ENCODE measurements at regions not wholly inside any gene's neighbourhood (a gene's known extent, or its start where the extent isn't known, plus 50 kb on each side); places are given as distances from the start of the nearest gene placed in this dataset.

DNA sequence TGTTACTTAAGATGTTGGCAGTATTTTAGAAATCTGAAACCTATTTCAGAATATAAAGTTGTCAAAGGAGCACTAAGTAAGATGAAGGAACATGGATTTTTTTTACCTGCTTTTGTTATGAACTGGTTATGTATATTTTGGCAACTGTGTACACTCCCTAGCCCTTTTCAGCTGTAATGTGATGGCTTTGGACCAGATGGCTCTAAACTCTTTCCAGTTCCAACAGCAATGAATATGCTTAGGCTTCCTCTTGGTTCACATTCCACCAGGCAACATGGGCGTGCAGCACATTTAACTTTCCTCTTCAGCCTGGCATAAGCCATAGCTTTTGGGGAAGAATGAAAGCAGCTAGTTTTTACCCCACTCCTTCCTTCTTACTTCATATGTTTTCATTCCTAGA lies 95.6 kb upstream of the ADAMTS5 start:
- WGBS (ENCODE audit: extremely low coverage, insufficient coverage, insufficient read length), result no CpG with 5 or more reads among the region's 1 CpG
- no peak overlapping the region for H2AK5ac ChIP-seq (ENCODE audit: low read length)
- no peak overlapping the region for H3K4me3 ChIP-seq (ENCODE audit: low read depth, low read length)
- H3K36me3 ChIP-seq (ENCODE audit: control insufficient read depth in 1 of 2, insufficient read depth in 2 of 2, low read length in 2 of 2), result no peaks in the 10 kb centered on the region
- no peak overlapping the region for H2BK120ac ChIP-seq (ENCODE audit: insufficient read depth, low read length, poor library complexity)
- H4K12ac ChIP-seq (ENCODE audit: low read depth, low read length), result no peak overlapping the region
- H2AFZ ChIP-seq (ENCODE audit: insufficient read depth, low read length, poor library complexity), result no peak overlapping the region
- H4K91ac ChIP-seq (ENCODE audit: low read depth, low read length), result no peak overlapping the region
- no peak overlapping the region for H3K4ac ChIP-seq (ENCODE audit: low read depth, low read length)
- H3K23ac ChIP-seq (ENCODE audit: low read length), result no peak overlapping the region
- no peak for DNase-seq
- H3K14ac ChIP-seq (ENCODE audit: low read length), result no peak overlapping the region
- no peak overlapping the region for H3K18ac ChIP-seq (ENCODE audit: low read length)
- H2BK12ac ChIP-seq (ENCODE audit: low read length), result no peak overlapping the region
- no peak overlapping the region for H3K27ac ChIP-seq (ENCODE audit: low read depth, low read length)
- no peaks in the 10 kb centered on the region for H3K4me1 ChIP-seq (ENCODE audit: control insufficient read depth in 1 of 2, insufficient read depth in 2 of 2, low read length in 2 of 2)
- H3K27me3 ChIP-seq (ENCODE audit: insufficient read depth, low read length), result no peaks in the 10 kb centered on the region
- no peaks in the 10 kb centered on the region for H3K79me1 ChIP-seq (ENCODE audit: low read length)
- no peaks in the 10 kb centered on the region for H3K79me2 ChIP-seq (ENCODE audit: control insufficient read depth, insufficient read depth, low read length, poor library complexity)
- no peak overlapping the region for H4K8ac ChIP-seq (ENCODE audit: low read depth, low read length)
- no peak overlapping the region for H3K4me2 ChIP-seq (ENCODE audit: low read length)
- no peak overlapping the region for H3K9ac ChIP-seq (ENCODE audit: low read length)
- no peaks in the 10 kb centered on the region for H3K9me3 ChIP-seq (ENCODE audit: insufficient read depth, low read depth, low read length)
- H2BK5ac ChIP-seq (ENCODE audit: low read depth, low read length, poor library complexity), result no peak overlapping the region

DNA sequence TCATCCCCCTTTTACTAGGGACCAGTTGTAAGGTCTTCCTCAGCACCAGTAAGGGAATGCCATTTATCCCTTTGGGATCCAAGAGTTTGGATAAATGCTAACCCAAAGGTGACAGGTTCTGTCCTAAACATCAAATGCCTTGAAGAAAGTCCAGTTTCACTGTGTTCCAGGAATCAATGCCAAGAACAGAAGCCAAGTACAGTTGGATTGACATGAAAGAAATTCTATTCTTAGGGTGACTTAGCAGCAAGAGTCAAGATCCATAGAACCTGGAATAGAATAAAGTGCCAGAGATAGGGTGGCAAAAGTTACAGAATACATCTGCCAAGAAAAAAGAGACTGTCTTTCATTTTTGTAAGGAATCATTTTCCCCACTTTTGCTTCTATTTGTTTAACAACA lies 94.9 kb upstream of the ADAMTS5 start:
- no peak overlapping the region for H2BK5ac ChIP-seq (ENCODE audit: low read depth, low read length, poor library complexity)
- H3K27me3 ChIP-seq (ENCODE audit: insufficient read depth, low read length), result no peaks in the 10 kb centered on the region
- no peak overlapping the region for H2AFZ ChIP-seq (ENCODE audit: insufficient read depth, low read length, poor library complexity)
- H3K27ac ChIP-seq (ENCODE audit: low read depth, low read length), result no peak overlapping the region
- no peak overlapping the region for H2BK120ac ChIP-seq (ENCODE audit: insufficient read depth, low read length, poor library complexity)
- H4K8ac ChIP-seq (ENCODE audit: low read depth, low read length), result no peak overlapping the region
- H3K23ac ChIP-seq (ENCODE audit: low read length), result no peak overlapping the region
- no peaks in the 10 kb centered on the region for H3K36me3 ChIP-seq (ENCODE audit: control insufficient read depth in 1 of 2, insufficient read depth in 2 of 2, low read length in 2 of 2)
- H2AK5ac ChIP-seq (ENCODE audit: low read length), result no peak overlapping the region
- H3K18ac ChIP-seq (ENCODE audit: low read length), result no peak overlapping the region
- no peak overlapping the region for H4K12ac ChIP-seq (ENCODE audit: low read depth, low read length)
- no peak overlapping the region for H3K4me3 ChIP-seq (ENCODE audit: low read depth, low read length)
- no peaks in the 10 kb centered on the region for H3K4me1 ChIP-seq (ENCODE audit: control insufficient read depth in 1 of 2, insufficient read depth in 2 of 2, low read length in 2 of 2)
- H3K4me2 ChIP-seq (ENCODE audit: low read length), result no peak overlapping the region
- DNase-seq, result no peak
- no peaks in the 10 kb centered on the region for H3K9me3 ChIP-seq (ENCODE audit: insufficient read depth, low read depth, low read length)
- no peaks in the 10 kb centered on the region for H3K79me1 ChIP-seq (ENCODE audit: low read length)
- no peak overlapping the region for H2BK12ac ChIP-seq (ENCODE audit: low read length)
- H3K14ac ChIP-seq (ENCODE audit: low read length), result no peak overlapping the region
- H3K4ac ChIP-seq (ENCODE audit: low read depth, low read length), result no peak overlapping the region
- no peaks in the 10 kb centered on the region for H3K79me2 ChIP-seq (ENCODE audit: control insufficient read depth, insufficient read depth, low read length, poor library complexity)
- H3K9ac ChIP-seq (ENCODE audit: low read length), result no peak overlapping the region
- no peak overlapping the region for H4K91ac ChIP-seq (ENCODE audit: low read depth, low read length)

DNA sequence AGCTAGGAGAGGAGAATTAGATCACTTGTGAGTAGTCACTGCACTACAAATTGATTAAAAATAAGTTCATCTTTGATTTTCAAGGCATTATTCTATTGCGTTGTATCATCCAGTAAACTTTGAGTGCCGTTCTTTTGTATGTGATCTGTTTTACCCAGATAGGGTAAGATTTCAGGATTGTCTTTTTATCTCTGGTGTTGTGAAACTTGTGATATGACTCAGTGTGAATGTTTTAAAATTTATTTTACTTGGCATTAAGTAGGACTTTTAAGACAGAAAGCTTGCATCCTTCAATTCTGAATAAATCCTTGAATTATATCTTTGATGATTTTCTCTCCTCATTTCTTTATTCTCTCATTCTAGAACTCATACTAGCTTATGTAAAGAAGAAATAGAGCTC lies 93.3 kb upstream of the ADAMTS5 start:
- Histone ChIP-seq H2BK12ac (ENCODE audit: low read length) (no peak overlapping the region), H4K12ac (ENCODE audit: low read depth, low read length) (no peak overlapping the region), H3K9me3 (ENCODE audit: insufficient read depth, low read depth, low read length) (no peaks in the 10 kb centered on the region), H3K79me1 (ENCODE audit: low read length) (no peaks in the 10 kb centered on the region), H3K4me3 (ENCODE audit: low read depth, low read length) (no peak overlapping the region), H3K36me3 (ENCODE audit: control insufficient read depth in 1 of 2, insufficient read depth in 2 of 2, low read length in 2 of 2) (no peaks in the 10 kb centered on the region), H3K14ac (ENCODE audit: low read length) (no peak overlapping the region), H3K4ac (ENCODE audit: low read depth, low read length) (no peak overlapping the region), H2AFZ (ENCODE audit: insufficient read depth, low read length, poor library complexity) (no peak overlapping the region), H2AK5ac (ENCODE audit: low read length) (no peak overlapping the region), H4K91ac (ENCODE audit: low read depth, low read length) (no peak overlapping the region), H3K4me2 (ENCODE audit: low read length) (no peak overlapping the region), H3K27ac (ENCODE audit: low read depth, low read length) (no peak overlapping the region), H3K4me1 (ENCODE audit: control insufficient read depth in 1 of 2, insufficient read depth in 2 of 2, low read length in 2 of 2) (no peaks in the 10 kb centered on the region), H4K8ac (ENCODE audit: low read depth, low read length) (no peak overlapping the region), H3K27me3 (ENCODE audit: insufficient read depth, low read length) (no peaks in the 10 kb centered on the region), H2BK120ac (ENCODE audit: insufficient read depth, low read length, poor library complexity) (no peak overlapping the region), H3K9ac (ENCODE audit: low read length) (no peak overlapping the region), H3K18ac (ENCODE audit: low read length) (no peak overlapping the region), H3K23ac (ENCODE audit: low read length) (no peak overlapping the region), H3K79me2 (ENCODE audit: control insufficient read depth, insufficient read depth, low read length, poor library complexity) (no peaks in the 10 kb centered on the region), H2BK5ac (ENCODE audit: low read depth, low read length, poor library complexity) (no peak overlapping the region)
- DNase-seq, result no peak
- no CpG with 5 or more reads among the region's 2 CpGs for WGBS (ENCODE audit: extremely low coverage, insufficient coverage, insufficient read length)

DNA sequence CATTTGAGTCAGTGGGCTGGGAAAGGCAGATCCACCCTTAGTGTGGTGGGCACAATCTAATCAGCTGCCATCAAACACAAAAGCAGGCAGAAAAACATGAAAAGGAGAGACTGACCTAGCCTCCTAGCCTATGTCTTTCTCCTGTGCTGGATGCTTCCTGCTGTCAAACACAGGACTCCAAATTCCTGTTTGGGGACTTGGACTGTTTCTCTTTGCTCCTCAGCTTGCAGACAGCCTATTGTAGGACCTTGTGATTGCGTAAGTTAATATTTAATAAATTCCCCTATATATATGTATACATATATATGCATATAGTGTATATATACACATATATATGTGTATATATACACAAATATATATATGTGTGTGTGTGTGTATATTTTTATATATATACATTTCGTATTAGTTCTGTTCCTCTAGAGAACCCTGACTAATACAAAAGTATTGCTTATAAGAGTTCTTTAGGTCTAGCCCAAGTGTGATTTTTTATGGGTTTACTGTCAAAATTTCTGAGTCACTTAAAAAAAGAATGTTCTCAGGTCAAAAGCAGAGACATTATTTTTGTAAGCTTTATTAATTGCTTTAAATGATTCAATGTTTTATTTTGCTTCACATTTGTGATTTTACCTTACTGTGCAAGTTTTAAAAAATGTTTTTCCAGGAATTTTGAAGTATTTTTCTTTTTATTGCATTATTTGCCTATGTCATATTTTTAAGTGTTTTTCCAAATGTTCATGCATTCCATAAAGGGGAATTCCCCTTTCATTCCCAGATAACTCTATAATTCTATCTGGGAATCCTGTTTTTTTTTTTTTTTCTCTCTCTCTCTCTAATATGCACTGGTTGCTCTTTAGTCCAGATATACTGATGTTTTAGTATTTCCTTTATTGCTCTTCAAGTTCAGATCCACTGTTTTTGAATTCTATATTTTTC lies 92.1 kb upstream of the ADAMTS5 start:
- Histone ChIP-seq H3K27ac (ENCODE audit: low read depth, low read length) (no peak overlapping the region), H2AK5ac (ENCODE audit: low read length) (no peak overlapping the region), H3K4me1 (ENCODE audit: control insufficient read depth in 1 of 2, insufficient read depth in 2 of 2, low read length in 2 of 2) (no peaks in the 10 kb centered on the region), H3K4me2 (ENCODE audit: low read length) (no peak overlapping the region), H3K27me3 (ENCODE audit: insufficient read depth, low read length) (no peaks in the 10 kb centered on the region), H2BK5ac (ENCODE audit: low read depth, low read length, poor library complexity) (no peak overlapping the region), H2BK120ac (ENCODE audit: insufficient read depth, low read length, poor library complexity) (no peak overlapping the region), H3K18ac (ENCODE audit: low read length) (no peak overlapping the region), H2AFZ (ENCODE audit: insufficient read depth, low read length, poor library complexity) (no peak overlapping the region), H4K8ac (ENCODE audit: low read depth, low read length) (no peak overlapping the region), H3K9me3 (ENCODE audit: insufficient read depth, low read depth, low read length) (no peaks in the 10 kb centered on the region), H2BK12ac (ENCODE audit: low read length) (no peak overlapping the region), H3K9ac (ENCODE audit: low read length) (no peak overlapping the region), H3K36me3 (ENCODE audit: control insufficient read depth in 1 of 2, insufficient read depth in 2 of 2, low read length in 2 of 2) (no peaks in the 10 kb centered on the region), H4K12ac (ENCODE audit: low read depth, low read length) (no peak overlapping the region), H3K79me2 (ENCODE audit: control insufficient read depth, insufficient read depth, low read length, poor library complexity) (no peaks in the 10 kb centered on the region), H3K4ac (ENCODE audit: low read depth, low read length) (no peak overlapping the region), H3K23ac (ENCODE audit: low read length) (no peak overlapping the region), H3K14ac (ENCODE audit: low read length) (no peak overlapping the region), H3K79me1 (ENCODE audit: low read length) (no peaks in the 10 kb centered on the region), H4K91ac (ENCODE audit: low read depth, low read length) (no peak overlapping the region), H3K4me3 (ENCODE audit: low read depth, low read length) (no peak overlapping the region)
- no peak for DNase-seq
- WGBS (ENCODE audit: extremely low coverage, insufficient coverage, insufficient read length), result no CpG with 5 or more reads among the region's 2 CpGs
